Mesendoderm (in vitro differentiated cells): ENCODE measurements at regions not wholly inside any gene's neighbourhood (a gene's known extent, or its start where the extent isn't known, plus 50 kb on each side); places are given as distances from the start of the nearest gene placed in this dataset.

Experiments used
- DNase-seq: peaks from one replicate; pipeline ENCODE4 v3.0.0; 2013
- H2AK5ac ChIP-seq: 2 replicates; pipeline ENCODE4 v1.6.1; 2013; ENCODE audit warnings: low read length, inconsistent platforms
- H2BK120ac ChIP-seq: 2 replicates; pipeline ENCODE4 v1.6.1; 2013; ENCODE audit warnings: low read depth, mild to moderate bottlenecking, low read length, moderate library complexity, mixed read lengths
- H2BK15ac ChIP-seq: replicated peaks from 2 replicates; pipeline ENCODE4 v1.6.1; 2013; ENCODE audit warnings: low read depth, mild to moderate bottlenecking, moderate library complexity
- H2BK5ac ChIP-seq: 2 replicates; pipeline ENCODE4 v1.6.1; 2013; ENCODE audit warnings: low read length, inconsistent platforms
- H3K18ac ChIP-seq: 2 replicates; pipeline ENCODE4 v1.6.1; 2013; ENCODE audit warnings: mild to moderate bottlenecking, low read length, mixed read lengths
- H3K23ac ChIP-seq: one replicate; pipeline ENCODE4 v1.6.1; 2013; ENCODE audit warnings: low read length
- H3K27ac ChIP-seq: 2 replicates; pipeline ENCODE4 v1.5.1; 2013; ENCODE audit warnings: low read depth, mild to moderate bottlenecking, inconsistent platforms, low read length, moderate library complexity
- H3K27me3 ChIP-seq: 2 replicates; pipeline ENCODE4 v1.6.1; 2013; ENCODE audit warnings: low read length, control low read depth, mild to moderate bottlenecking, inconsistent platforms; ENCODE audit not compliant: insufficient read depth, poor library complexity
- H3K36me3 ChIP-seq: 2 replicates; pipeline ENCODE4 v1.6.1; 2013; ENCODE audit warnings: low read length, inconsistent platforms; ENCODE audit not compliant: control insufficient read depth, insufficient read depth
- H3K4ac ChIP-seq: one replicate; pipeline ENCODE4 v1.6.1; 2013; ENCODE audit warnings: low read depth, mild to moderate bottlenecking, low read length, moderate library complexity
- H3K4me1 ChIP-seq: 2 replicates; pipeline ENCODE4 v1.6.1; 2013; ENCODE audit warnings: low read depth, low read length, inconsistent platforms; ENCODE audit not compliant: control insufficient read depth
- H3K4me2 ChIP-seq: 2 replicates; pipeline ENCODE4 v1.6.1; 2013; ENCODE audit warnings: low read length
- H3K4me3 ChIP-seq: 2 replicates; pipeline ENCODE4 v1.5.1; 2013; ENCODE audit warnings: mild to moderate bottlenecking, low read length
- H3K56ac ChIP-seq: one replicate; pipeline ENCODE4 v1.6.1; 2013; ENCODE audit warnings: low read length
- H3K79me1 ChIP-seq: 2 replicates; pipeline ENCODE4 v1.6.1; 2013; ENCODE audit warnings: low read length, inconsistent platforms
- H3K79me2 ChIP-seq: 2 replicates; pipeline ENCODE4 v1.6.1; 2013; ENCODE audit warnings: mild to moderate bottlenecking, low read length; ENCODE audit not compliant: control insufficient read depth, insufficient read depth
- H3K9ac ChIP-seq: 2 replicates; pipeline ENCODE4 v1.6.1; 2013; ENCODE audit warnings: low read length, inconsistent platforms
- H4K5ac ChIP-seq: one replicate; pipeline ENCODE4 v1.6.1; 2013; ENCODE audit warnings: low read length
- H4K8ac ChIP-seq: one replicate; pipeline ENCODE4 v1.6.1; 2013; ENCODE audit warnings: low read depth, mild to moderate bottlenecking, control low read depth, low read length, moderate library complexity
- WGBS: extraction: QIAGEN DNeasy Blood & Tissue Kit; methylation state at CpG from one replicate; pipeline ENCODE4 v1.1.7; 2013; ENCODE audit warnings: low lambda C conversion rate, missing lambda C conversion rate; ENCODE audit not compliant: insufficient coverage; ENCODE audit errors: extremely low coverage; 5-methylcytosine and 5-hydroxymethylcytosine counted together

DNA sequence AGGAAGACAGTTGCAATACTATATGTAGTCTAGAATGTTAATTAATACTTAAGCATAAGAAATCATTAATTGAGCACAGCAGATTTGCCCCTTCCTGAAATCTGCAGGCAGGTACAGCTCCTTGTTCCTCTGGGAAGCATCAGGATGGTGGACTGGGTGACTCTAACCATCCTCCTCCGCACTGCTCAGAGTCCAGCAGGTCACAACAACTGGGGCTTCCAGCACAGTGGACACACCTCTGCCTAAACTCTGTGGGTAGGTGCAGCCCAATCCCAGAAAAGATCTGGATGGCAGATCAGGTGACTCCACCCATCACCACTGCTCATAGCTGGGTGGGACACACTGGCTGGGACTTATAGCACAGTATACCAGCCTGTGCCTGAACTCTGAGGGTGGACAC, 189.9 kb upstream of the TMCO5A start:
- Histone ChIP-seq H3K4me2 (no peak overlapping the region), H3K23ac (no peak overlapping the region), H4K8ac (no peak overlapping the region), H3K56ac (no peak overlapping the region), H2BK120ac (no peak overlapping the region), H2BK15ac (no peak overlapping the region), H3K4me1 (no peaks in the 10 kb centered on the region), H3K79me1 (no peaks in the 10 kb centered on the region), H3K27me3 (no peaks in the 10 kb centered on the region), H3K36me3 (no peaks in the 10 kb centered on the region), H2AK5ac (no peak overlapping the region), H3K79me2 (no peaks in the 10 kb centered on the region), H3K27ac (no peak overlapping the region), H3K4ac (no peak overlapping the region), H3K9ac (no peak overlapping the region), H2BK5ac (no peak overlapping the region), H4K5ac (no peak overlapping the region), H3K4me3 (no peak overlapping the region), H3K18ac (no peak overlapping the region)
- WGBS, result no CpG with 5 or more reads among the region's 1 CpG
- no peak for DNase-seq

DNA sequence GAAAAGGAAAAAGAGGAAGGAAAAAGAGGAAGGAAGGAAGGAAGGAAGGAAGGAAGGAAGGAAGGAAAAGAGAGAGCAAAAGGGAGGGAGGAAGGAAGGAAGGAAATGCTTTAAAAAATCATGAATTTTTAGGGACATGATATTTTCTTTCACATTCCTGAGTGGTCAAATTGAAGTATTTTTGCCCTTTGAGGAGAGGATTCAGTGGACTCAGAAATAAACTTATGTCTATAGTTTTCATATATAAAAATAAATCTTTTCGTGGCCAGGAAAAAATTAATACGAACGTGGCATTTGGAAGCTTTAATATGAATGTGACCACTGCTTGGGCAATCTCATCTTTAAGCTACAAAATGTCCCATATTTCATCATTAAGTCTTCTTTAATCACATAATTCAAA, 183.0 kb upstream of the TMCO5A start:
- Histone ChIP-seq H3K4me3 (no peak overlapping the region), H3K9ac (no peak overlapping the region), H3K4me2 (no peak overlapping the region), H3K4ac (no peak overlapping the region), H3K79me2 (no peaks in the 10 kb centered on the region), H2AK5ac (no peak overlapping the region), H2BK120ac (no peak overlapping the region), H3K56ac (no peak overlapping the region), H4K5ac (no peak overlapping the region), H2BK5ac (no peak overlapping the region), H3K4me1 (no peaks in the 10 kb centered on the region), H3K79me1 (no peaks in the 10 kb centered on the region), H3K23ac (no peak overlapping the region), H3K27me3 (no peaks in the 10 kb centered on the region), H2BK15ac (no peak overlapping the region), H4K8ac (no peak overlapping the region), H3K18ac (no peak overlapping the region), H3K27ac (no peak overlapping the region), H3K36me3 (no peaks in the 10 kb centered on the region)
- WGBS, result no CpG with 5 or more reads among the region's 3 CpGs
- DNase-seq, result no peak

DNA sequence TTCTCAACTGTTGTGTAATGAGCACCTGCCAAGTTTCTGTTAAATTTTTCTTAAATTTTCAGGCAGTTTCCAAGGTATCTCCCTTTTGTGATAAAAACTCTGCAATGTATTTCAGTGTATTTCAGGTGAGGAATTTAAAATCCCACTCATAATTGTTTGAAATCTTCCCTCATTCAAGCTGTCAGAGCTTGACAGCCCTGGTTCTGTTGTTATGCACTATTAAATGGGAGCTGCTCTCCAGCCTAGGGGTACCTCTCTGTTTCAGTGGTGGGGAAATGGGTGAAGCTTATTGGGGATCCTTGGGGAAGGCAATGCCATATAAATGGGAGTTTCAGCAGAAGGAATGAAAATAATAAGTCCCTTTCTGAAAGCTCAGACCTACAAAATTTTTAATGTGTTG, 178.0 kb upstream of the TMCO5A start:
- Histone ChIP-seq H3K27me3 (no peaks in the 10 kb centered on the region), H3K4me3 (no peak overlapping the region), H3K27ac (no peak overlapping the region), H3K18ac (no peak overlapping the region), H2AK5ac (no peak overlapping the region), H3K4me2 (no peak overlapping the region), H3K9ac (no peak overlapping the region), H3K4me1 (no peaks in the 10 kb centered on the region), H2BK5ac (no peak overlapping the region), H3K36me3 (no peaks in the 10 kb centered on the region), H2BK120ac (no peak overlapping the region), H3K79me2 (no peaks in the 10 kb centered on the region), H4K8ac (no peak overlapping the region), H2BK15ac (no peak overlapping the region), H3K79me1 (no peaks in the 10 kb centered on the region), H4K5ac (no peak overlapping the region), H3K56ac (no peak overlapping the region), H3K23ac (no peak overlapping the region), H3K4ac (no peak overlapping the region)
- DNase-seq, result no peak

GRCh38 chr15:37758412-37758811, 176.0 kb upstream of the TMCO5A start:
- no peak overlapping the region for H3K27ac ChIP-seq
- no peak overlapping the region for H3K4me2 ChIP-seq
- no peak overlapping the region for H2BK120ac ChIP-seq
- no peak overlapping the region for H2AK5ac ChIP-seq
- H3K9ac ChIP-seq, result no peak overlapping the region
- no peak overlapping the region for H2BK5ac ChIP-seq
- no peaks in the 10 kb centered on the region for H3K4me1 ChIP-seq
- H4K8ac ChIP-seq, result no peak overlapping the region
- H2BK15ac ChIP-seq, result no peak overlapping the region
- H4K5ac ChIP-seq, result no peak overlapping the region
- no peak overlapping the region for H3K4me3 ChIP-seq
- H3K79me2 ChIP-seq, result no peaks in the 10 kb centered on the region
- no peaks in the 10 kb centered on the region for H3K79me1 ChIP-seq
- no peak overlapping the region for H3K23ac ChIP-seq
- WGBS, result no CpG with 5 or more reads among the region's 1 CpG
- no peaks in the 10 kb centered on the region for H3K36me3 ChIP-seq
- H3K27me3 ChIP-seq, result no peaks in the 10 kb centered on the region
- DNase-seq, result no peak
- no peak overlapping the region for H3K56ac ChIP-seq
- H3K4ac ChIP-seq, result no peak overlapping the region
- H3K18ac ChIP-seq, result no peak overlapping the region

DNA sequence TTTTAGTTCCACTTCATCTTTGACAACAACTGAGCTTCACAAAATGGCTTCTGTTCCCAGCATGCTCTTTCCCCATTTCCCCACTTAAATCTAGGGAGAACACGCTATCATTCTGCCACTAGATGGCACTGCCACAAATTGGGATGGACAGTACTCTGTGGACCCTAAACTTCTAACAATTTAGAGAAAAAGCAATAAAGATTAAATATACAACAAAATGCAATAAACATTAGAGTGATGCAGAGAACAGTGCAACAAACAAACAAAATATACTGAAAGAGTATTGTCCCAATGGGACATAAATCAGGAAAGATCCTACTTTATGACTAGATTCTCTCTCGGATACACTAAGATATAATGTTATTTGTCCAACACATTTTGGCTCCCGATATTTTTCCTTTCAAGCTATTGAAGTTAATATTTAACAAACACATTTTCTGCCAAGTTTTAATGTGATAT, 169.7 kb upstream of the TMCO5A start:
- H2BK15ac ChIP-seq, result no peak overlapping the region
- DNase-seq, result peak; percentile 69
- H3K9ac ChIP-seq, result no peak overlapping the region
- no peak overlapping the region for H3K56ac ChIP-seq
- no peaks in the 10 kb centered on the region for H3K4me1 ChIP-seq
- H4K5ac ChIP-seq, result no peak overlapping the region
- no peak overlapping the region for H3K4me2 ChIP-seq
- WGBS, result no CpG with 5 or more reads among the region's 3 CpGs
- H3K27me3 ChIP-seq, result no peaks in the 10 kb centered on the region
- H3K79me1 ChIP-seq, result no peaks in the 10 kb centered on the region
- H2AK5ac ChIP-seq, result no peak overlapping the region
- H3K23ac ChIP-seq, result no peak overlapping the region
- no peak overlapping the region for H3K4me3 ChIP-seq
- H4K8ac ChIP-seq, result no peak overlapping the region
- H3K79me2 ChIP-seq, result no peaks in the 10 kb centered on the region
- no peak overlapping the region for H3K4ac ChIP-seq
- no peak overlapping the region for H2BK5ac ChIP-seq
- no peak overlapping the region for H3K27ac ChIP-seq
- no peak overlapping the region for H3K18ac ChIP-seq
- H3K36me3 ChIP-seq, result no peaks in the 10 kb centered on the region
- no peak overlapping the region for H2BK120ac ChIP-seq

GRCh38 chr15:37765786-37766185, 168.7 kb upstream of the TMCO5A start:
- no peaks in the 10 kb centered on the region for H3K79me2 ChIP-seq
- no peak overlapping the region for H3K27ac ChIP-seq
- no peak overlapping the region for H4K8ac ChIP-seq
- no peak overlapping the region for H2BK5ac ChIP-seq
- H3K27me3 ChIP-seq, result no peaks in the 10 kb centered on the region
- H2BK120ac ChIP-seq, result no peak overlapping the region
- no peak overlapping the region for H2AK5ac ChIP-seq
- H2BK15ac ChIP-seq, result no peak overlapping the region
- no peaks in the 10 kb centered on the region for H3K79me1 ChIP-seq
- no peak overlapping the region for H3K18ac ChIP-seq
- no peaks in the 10 kb centered on the region for H3K36me3 ChIP-seq
- DNase-seq, result peak; percentile 13
- no peak overlapping the region for H3K4ac ChIP-seq
- no peak overlapping the region for H3K4me3 ChIP-seq
- H3K4me1 ChIP-seq, result no peaks in the 10 kb centered on the region
- no CpG with 5 or more reads among the region's 8 CpGs for WGBS
- no peak overlapping the region for H3K23ac ChIP-seq
- no peak overlapping the region for H3K56ac ChIP-seq
- H4K5ac ChIP-seq, result no peak overlapping the region
- no peak overlapping the region for H3K9ac ChIP-seq
- no peak overlapping the region for H3K4me2 ChIP-seq
